ENCODE measurements at regions not wholly inside any gene's neighbourhood (a gene's known extent, or its start where the extent isn't known, plus 50 kb on each side); places are given as distances from the start of the nearest gene placed in this dataset.

- peaks cover 2% of the 10 kb centered on the region for H3K27me3 ChIP-seq (ENCODE audit: control insufficient read depth, insufficient read depth, low read length)
- no peaks in the 10 kb centered on the region for H3K36me3 ChIP-seq (ENCODE audit: control insufficient read depth, insufficient read depth, low read length)
- Mint-ChIP-seq H3K27me3 (ENCODE audit: low read depth in 2 of 2) (peaks cover 27 to 35% of the 10 kb centered on the region in 2 donors), H3K36me3 (no peaks in the 10 kb centered on the region), H3K4me1 (no peaks in the 10 kb centered on the region), H3K9me3 (no peaks in the 10 kb centered on the region), H3K4me3 (no peak overlapping the region), H3K27ac (no peak overlapping the region)
- TF ChIP-seq, protein P1, sequence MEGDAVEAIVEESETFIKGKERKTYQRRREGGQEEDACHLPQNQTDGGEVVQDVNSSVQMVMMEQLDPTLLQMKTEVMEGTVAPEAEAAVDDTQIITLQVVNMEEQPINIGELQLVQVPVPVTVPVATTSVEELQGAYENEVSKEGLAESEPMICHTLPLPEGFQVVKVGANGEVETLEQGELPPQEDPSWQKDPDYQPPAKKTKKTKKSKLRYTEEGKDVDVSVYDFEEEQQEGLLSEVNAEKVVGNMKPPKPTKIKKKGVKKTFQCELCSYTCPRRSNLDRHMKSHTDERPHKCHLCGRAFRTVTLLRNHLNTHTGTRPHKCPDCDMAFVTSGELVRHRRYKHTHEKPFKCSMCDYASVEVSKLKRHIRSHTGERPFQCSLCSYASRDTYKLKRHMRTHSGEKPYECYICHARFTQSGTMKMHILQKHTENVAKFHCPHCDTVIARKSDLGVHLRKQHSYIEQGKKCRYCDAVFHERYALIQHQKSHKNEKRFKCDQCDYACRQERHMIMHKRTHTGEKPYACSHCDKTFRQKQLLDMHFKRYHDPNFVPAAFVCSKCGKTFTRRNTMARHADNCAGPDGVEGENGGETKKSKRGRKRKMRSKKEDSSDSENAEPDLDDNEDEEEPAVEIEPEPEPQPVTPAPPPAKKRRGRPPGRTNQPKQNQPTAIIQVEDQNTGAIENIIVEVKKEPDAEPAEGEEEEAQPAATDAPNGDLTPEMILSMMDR (IDR thresholded peaks at IDR 0.05), result no peak
- no peak overlapping the region for H3K27ac ChIP-seq (ENCODE audit: low read length)
- no peak overlapping the region for H3K4me3 ChIP-seq (ENCODE audit: low read length)
- DNase-seq (no peak), ATAC-seq (peak in 1 of 3 donors; percentile 8)
- 6% methylated on average over 61 of the region's 64 CpGs for WGBS (ENCODE audit: insufficient coverage)
- intact Hi-C loops (cut with micrococcal nuclease), result no loop called here
- H3K9me3 ChIP-seq (ENCODE audit: control insufficient read depth, insufficient read depth, low read length), result no peaks in the 10 kb centered on the region
- H3K4me1 ChIP-seq (ENCODE audit: control insufficient read depth, insufficient read depth, low read length), result no peaks in the 10 kb centered on the region
Observed at GRCh38 chr16:55056585-55057401, 126.1 kb downstream of the IRX5 start.

DNA sequence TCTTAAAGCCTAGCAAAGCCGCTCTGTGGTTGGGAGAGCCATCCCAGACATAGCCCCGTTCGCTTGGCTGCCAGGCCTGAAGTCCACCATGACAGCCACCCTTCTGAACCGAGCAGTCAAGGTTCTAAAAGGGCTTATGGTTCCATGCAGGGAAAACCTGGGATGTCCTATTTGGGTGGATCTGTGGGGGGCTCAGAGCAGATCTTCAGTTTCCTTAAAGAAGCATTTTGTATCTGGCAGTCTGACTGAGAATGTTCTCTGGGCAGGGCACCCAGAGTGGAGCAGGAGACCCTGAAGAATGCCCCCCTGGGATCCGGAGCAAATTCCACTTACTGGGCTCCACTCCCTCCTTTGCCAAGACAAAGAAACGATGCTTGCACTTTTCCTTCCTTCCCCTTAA lies 127.2 kb downstream of the IRX5 start:
- no peak overlapping the region for H3K4me3 ChIP-seq (ENCODE audit: low read length)
- peaks cover 2% of the 10 kb centered on the region for H3K27me3 ChIP-seq (ENCODE audit: control insufficient read depth, insufficient read depth, low read length)
- Mint-ChIP-seq H3K36me3 (no peaks in the 10 kb centered on the region), H3K27ac (no peak overlapping the region), H3K4me3 (no peak overlapping the region), H3K4me1 (no peaks in the 10 kb centered on the region), H3K9me3 (no peaks in the 10 kb centered on the region), H3K27me3 (ENCODE audit: low read depth in 2 of 2) (peaks cover 27 to 35% of the 10 kb centered on the region in 2 donors)
- intact Hi-C loops (cut with micrococcal nuclease), result no loop called here
- DNase-seq, result no peak
- H3K4me1 ChIP-seq (ENCODE audit: control insufficient read depth, insufficient read depth, low read length), result no peaks in the 10 kb centered on the region
- H3K27ac ChIP-seq (ENCODE audit: low read length), result no peak overlapping the region
- no peaks in the 10 kb centered on the region for H3K9me3 ChIP-seq (ENCODE audit: control insufficient read depth, insufficient read depth, low read length)
- 79% methylated on average over 6 of the region's 6 CpGs for WGBS (ENCODE audit: insufficient coverage)
- H3K36me3 ChIP-seq (ENCODE audit: control insufficient read depth, insufficient read depth, low read length), result no peaks in the 10 kb centered on the region
- ATAC-seq, result no peak
- TF ChIP-seq, protein P1 (IDR thresholded peaks at IDR 0.05), result no peak

GRCh38 chr16:55058576-55058975 lies 127.9 kb downstream of the IRX5 start:
- H3K4me1 Mint-ChIP-seq, result no peaks in the 10 kb centered on the region
- ATAC-seq (no peak), DNase-seq (no peak)
- Histone ChIP-seq H3K9me3 (ENCODE audit: control insufficient read depth, insufficient read depth, low read length) (no peaks in the 10 kb centered on the region), H3K27ac (ENCODE audit: low read length) (no peak overlapping the region), H3K36me3 (ENCODE audit: control insufficient read depth, insufficient read depth, low read length) (no peaks in the 10 kb centered on the region), H3K27me3 (ENCODE audit: control insufficient read depth, insufficient read depth, low read length) (peaks cover 2% of the 10 kb centered on the region), H3K4me1 (ENCODE audit: control insufficient read depth, insufficient read depth, low read length) (no peaks in the 10 kb centered on the region), H3K4me3 (ENCODE audit: low read length) (no peak overlapping the region)
- H3K36me3 Mint-ChIP-seq, result no peaks in the 10 kb centered on the region
- peaks cover 27 to 35% of the 10 kb centered on the region in 2 donors for H3K27me3 Mint-ChIP-seq (ENCODE audit: low read depth in 2 of 2)
- intact Hi-C loops (cut with micrococcal nuclease), result no loop called here
- H3K27ac Mint-ChIP-seq, result no peak overlapping the region
- H3K4me3 Mint-ChIP-seq, result no peak overlapping the region
- H3K9me3 Mint-ChIP-seq, result no peaks in the 10 kb centered on the region
- TF ChIP-seq, protein P1 (IDR thresholded peaks at IDR 0.05), result no peak
- WGBS (ENCODE audit: insufficient coverage), result 50% methylated on average over 4 of the region's 4 CpGs

DNA sequence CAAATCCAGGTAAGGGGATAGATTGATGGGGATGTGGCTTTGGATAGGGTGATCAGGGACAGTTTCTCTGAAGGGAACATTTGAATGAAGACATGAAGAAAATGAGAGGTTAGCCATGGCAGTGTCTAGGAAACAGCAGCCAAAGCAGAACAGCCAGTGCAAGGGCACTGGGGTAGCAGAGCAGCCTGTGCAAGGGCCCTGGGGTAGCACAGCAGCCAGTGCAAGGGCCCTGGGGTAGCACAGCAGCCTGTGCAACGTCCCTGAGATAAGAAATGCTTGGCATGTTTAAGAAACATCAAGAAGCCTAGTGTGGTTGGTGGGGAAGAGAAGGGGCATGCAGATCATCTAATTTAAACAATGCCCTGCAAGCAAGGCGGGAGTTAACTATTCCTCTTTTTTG lies 128.5 kb downstream of the IRX5 start:
- no peaks in the 10 kb centered on the region for H3K36me3 ChIP-seq (ENCODE audit: control insufficient read depth, insufficient read depth, low read length)
- TF ChIP-seq, protein P1 (IDR thresholded peaks at IDR 0.05), result no peak
- no peak overlapping the region for H3K4me3 ChIP-seq (ENCODE audit: low read length)
- H3K9me3 ChIP-seq (ENCODE audit: control insufficient read depth, insufficient read depth, low read length), result no peaks in the 10 kb centered on the region
- intact Hi-C loops (cut with micrococcal nuclease), result no loop called here
- no peak overlapping the region for H3K27ac ChIP-seq (ENCODE audit: low read length)
- H3K27me3 Mint-ChIP-seq (ENCODE audit: low read depth in 2 of 2), result peaks cover 32 to 35% of the 10 kb centered on the region in 2 donors
- no peak overlapping the region for H3K27ac Mint-ChIP-seq
- H3K36me3 Mint-ChIP-seq, result no peaks in the 10 kb centered on the region
- 29% methylated on average over 2 of the region's 2 CpGs for WGBS (ENCODE audit: insufficient coverage)
- ATAC-seq (no peak), DNase-seq (no peak)
- H3K4me1 Mint-ChIP-seq, result no peaks in the 10 kb centered on the region
- no peaks in the 10 kb centered on the region for H3K4me1 ChIP-seq (ENCODE audit: control insufficient read depth, insufficient read depth, low read length)
- H3K4me3 Mint-ChIP-seq, result no peak overlapping the region
- peaks cover 2% of the 10 kb centered on the region for H3K27me3 ChIP-seq (ENCODE audit: control insufficient read depth, insufficient read depth, low read length)
- no peaks in the 10 kb centered on the region for H3K9me3 Mint-ChIP-seq
